ENCODE measurements at regions not wholly inside any gene's neighbourhood (a gene's known extent, or its start where the extent isn't known, plus 50 kb on each side); places are given as distances from the start of the nearest gene placed in this dataset.

DNA sequence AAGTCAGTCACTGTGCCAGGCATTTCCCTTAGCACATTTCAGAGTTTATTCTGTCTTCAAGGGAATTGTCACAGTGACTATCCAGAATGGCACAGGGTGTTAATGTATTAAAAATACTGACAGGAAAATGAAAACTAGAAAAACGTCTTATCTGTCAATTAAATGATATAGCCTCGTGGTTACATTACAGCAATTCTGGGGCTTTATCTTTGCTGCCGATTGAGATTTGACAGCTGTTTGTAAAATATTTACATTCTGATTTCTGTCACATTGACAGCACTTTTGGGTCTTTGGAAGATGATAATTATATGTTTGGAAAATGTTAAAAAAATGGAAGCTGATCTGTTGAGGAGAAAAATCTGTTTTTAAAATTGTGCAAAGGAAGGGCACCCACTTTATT lies 250.0 kb downstream of the CHRM3 start:
- TF ChIP-seq, protein P1, sequence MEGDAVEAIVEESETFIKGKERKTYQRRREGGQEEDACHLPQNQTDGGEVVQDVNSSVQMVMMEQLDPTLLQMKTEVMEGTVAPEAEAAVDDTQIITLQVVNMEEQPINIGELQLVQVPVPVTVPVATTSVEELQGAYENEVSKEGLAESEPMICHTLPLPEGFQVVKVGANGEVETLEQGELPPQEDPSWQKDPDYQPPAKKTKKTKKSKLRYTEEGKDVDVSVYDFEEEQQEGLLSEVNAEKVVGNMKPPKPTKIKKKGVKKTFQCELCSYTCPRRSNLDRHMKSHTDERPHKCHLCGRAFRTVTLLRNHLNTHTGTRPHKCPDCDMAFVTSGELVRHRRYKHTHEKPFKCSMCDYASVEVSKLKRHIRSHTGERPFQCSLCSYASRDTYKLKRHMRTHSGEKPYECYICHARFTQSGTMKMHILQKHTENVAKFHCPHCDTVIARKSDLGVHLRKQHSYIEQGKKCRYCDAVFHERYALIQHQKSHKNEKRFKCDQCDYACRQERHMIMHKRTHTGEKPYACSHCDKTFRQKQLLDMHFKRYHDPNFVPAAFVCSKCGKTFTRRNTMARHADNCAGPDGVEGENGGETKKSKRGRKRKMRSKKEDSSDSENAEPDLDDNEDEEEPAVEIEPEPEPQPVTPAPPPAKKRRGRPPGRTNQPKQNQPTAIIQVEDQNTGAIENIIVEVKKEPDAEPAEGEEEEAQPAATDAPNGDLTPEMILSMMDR (IDR thresholded peaks at IDR 0.05; ENCODE audit: insufficient read depth, low read length), result no peak
- no peak for TF ChIP-seq POLR2AphosphoS5 (IDR thresholded peaks at IDR 0.05; ENCODE audit: low read depth)
- TF ChIP-seq, protein P2, sequence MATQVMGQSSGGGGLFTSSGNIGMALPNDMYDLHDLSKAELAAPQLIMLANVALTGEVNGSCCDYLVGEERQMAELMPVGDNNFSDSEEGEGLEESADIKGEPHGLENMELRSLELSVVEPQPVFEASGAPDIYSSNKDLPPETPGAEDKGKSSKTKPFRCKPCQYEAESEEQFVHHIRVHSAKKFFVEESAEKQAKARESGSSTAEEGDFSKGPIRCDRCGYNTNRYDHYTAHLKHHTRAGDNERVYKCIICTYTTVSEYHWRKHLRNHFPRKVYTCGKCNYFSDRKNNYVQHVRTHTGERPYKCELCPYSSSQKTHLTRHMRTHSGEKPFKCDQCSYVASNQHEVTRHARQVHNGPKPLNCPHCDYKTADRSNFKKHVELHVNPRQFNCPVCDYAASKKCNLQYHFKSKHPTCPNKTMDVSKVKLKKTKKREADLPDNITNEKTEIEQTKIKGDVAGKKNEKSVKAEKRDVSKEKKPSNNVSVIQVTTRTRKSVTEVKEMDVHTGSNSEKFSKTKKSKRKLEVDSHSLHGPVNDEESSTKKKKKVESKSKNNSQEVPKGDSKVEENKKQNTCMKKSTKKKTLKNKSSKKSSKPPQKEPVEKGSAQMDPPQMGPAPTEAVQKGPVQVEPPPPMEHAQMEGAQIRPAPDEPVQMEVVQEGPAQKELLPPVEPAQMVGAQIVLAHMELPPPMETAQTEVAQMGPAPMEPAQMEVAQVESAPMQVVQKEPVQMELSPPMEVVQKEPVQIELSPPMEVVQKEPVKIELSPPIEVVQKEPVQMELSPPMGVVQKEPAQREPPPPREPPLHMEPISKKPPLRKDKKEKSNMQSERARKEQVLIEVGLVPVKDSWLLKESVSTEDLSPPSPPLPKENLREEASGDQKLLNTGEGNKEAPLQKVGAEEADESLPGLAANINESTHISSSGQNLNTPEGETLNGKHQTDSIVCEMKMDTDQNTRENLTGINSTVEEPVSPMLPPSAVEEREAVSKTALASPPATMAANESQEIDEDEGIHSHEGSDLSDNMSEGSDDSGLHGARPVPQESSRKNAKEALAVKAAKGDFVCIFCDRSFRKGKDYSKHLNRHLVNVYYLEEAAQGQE (IDR thresholded peaks at IDR 0.05; ENCODE audit: insufficient replicate concordance, low read depth), result no peak
- no peak for TF ChIP-seq GABPA (IDR thresholded peaks at IDR 0.05; ENCODE audit: low read depth)
- TF ChIP-seq SPI1 (IDR thresholded peaks at IDR 0.05; ENCODE audit: borderline replicate concordance, low read depth), result no peak
- Histone ChIP-seq H3K27me3 (ENCODE audit: insufficient read depth, poor library complexity, severe bottlenecking) (no peaks in the 10 kb centered on the region), H3K27ac (replicated peaks) (no peak overlapping the region), H3K4me3 (replicated peaks; ENCODE audit: insufficient read depth, low read length) (no peak overlapping the region)
- DNase-seq (ENCODE audit: low read depth in 1 of 2, low spot score in 1 of 2), result no peak

DNA sequence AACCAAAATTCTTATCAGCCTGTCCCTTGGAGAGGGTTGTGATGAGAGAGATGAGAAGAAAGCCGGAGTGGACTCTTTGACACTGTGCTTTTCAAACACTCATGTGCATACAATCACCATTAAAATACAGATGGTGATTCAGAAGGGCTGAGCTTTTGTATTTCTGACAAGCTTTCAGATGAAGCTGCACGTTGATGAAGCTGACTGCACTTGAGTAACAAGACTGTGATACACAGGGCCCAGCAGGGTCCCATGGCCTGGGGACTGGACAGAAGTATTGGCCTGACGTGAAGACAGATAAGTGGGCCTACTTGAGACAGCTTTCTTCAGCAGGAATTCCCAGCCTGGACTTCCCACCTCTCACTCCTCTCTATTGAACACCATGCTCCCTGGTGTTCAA lies 258.2 kb downstream of the CHRM3 start:
- no peak overlapping the region for H3K4me3 ChIP-seq (replicated peaks; ENCODE audit: insufficient read depth, low read length)
- no peak overlapping the region for H3K27ac ChIP-seq (replicated peaks)
- TF ChIP-seq SPI1 (IDR thresholded peaks at IDR 0.05; ENCODE audit: borderline replicate concordance, low read depth) (no peak), POLR2AphosphoS5 (IDR thresholded peaks at IDR 0.05; ENCODE audit: low read depth) (no peak), GABPA (IDR thresholded peaks at IDR 0.05; ENCODE audit: low read depth) (no peak)
- TF ChIP-seq, protein P2 (IDR thresholded peaks at IDR 0.05; ENCODE audit: insufficient replicate concordance, low read depth), result no peak
- TF ChIP-seq, protein P1 (IDR thresholded peaks at IDR 0.05; ENCODE audit: insufficient read depth, low read length), result no peak
- H3K27me3 ChIP-seq (ENCODE audit: insufficient read depth, poor library complexity, severe bottlenecking), result no peaks in the 10 kb centered on the region
- no peak for DNase-seq (ENCODE audit: low read depth in 1 of 2, low spot score in 1 of 2)

GRCh38 chr1:239647045-239647444 lies 260.7 kb downstream of the CHRM3 start:
- DNase-seq (ENCODE audit: low read depth in 1 of 2, low spot score in 1 of 2), result no peak
- no peak overlapping the region for H3K4me3 ChIP-seq (replicated peaks; ENCODE audit: insufficient read depth, low read length)
- H3K27ac ChIP-seq (replicated peaks), result no peak overlapping the region
- TF ChIP-seq GABPA (IDR thresholded peaks at IDR 0.05; ENCODE audit: low read depth) (no peak), POLR2AphosphoS5 (IDR thresholded peaks at IDR 0.05; ENCODE audit: low read depth) (no peak), SPI1 (IDR thresholded peaks at IDR 0.05; ENCODE audit: borderline replicate concordance, low read depth) (no peak)
- TF ChIP-seq, protein P2 (IDR thresholded peaks at IDR 0.05; ENCODE audit: insufficient replicate concordance, low read depth), result no peak
- TF ChIP-seq, protein P1 (IDR thresholded peaks at IDR 0.05; ENCODE audit: insufficient read depth, low read length), result no peak
- H3K27me3 ChIP-seq (ENCODE audit: insufficient read depth, poor library complexity, severe bottlenecking), result no peaks in the 10 kb centered on the region
